Right atrium auricular region (tissue), 2 donors: ENCODE measurements at regions not wholly inside any gene's neighbourhood (a gene's known extent, or its start where the extent isn't known, plus 50 kb on each side); places are given as distances from the start of the nearest gene placed in this dataset.

Experiments
- DNase-seq: peaks from one replicate; pipeline ENCODE4 v3.0.0-alpha.2; 2019; ENCODE audit warnings: low spot score
- H3K27ac ChIP-seq, 2 donors: fragments of 200-600 bp; sonication (generic); 1 replicate in 1 of 2; 2 replicates in 1 of 2; pipeline ENCODE4 v1.5.1; 2016 to 2019
- H3K27me3 ChIP-seq, 2 donors: fragments of 200-600 bp; sonication (generic); one replicate each; pipeline versions ENCODE4 v1.5.1 to v1.6.0; 2017 to 2019
- H3K36me3 ChIP-seq: fragments of 200-600 bp; sonication (generic); one replicate; pipeline ENCODE4 v1.5.1; 2016
- H3K4me1 ChIP-seq, 2 donors: fragments of 200-600 bp; sonication (generic); one replicate each; pipeline versions ENCODE4 v1.5.1 to v1.6.0; 2017 to 2019
- H3K4me3 ChIP-seq, 2 donors: fragments of 200-600 bp; sonication (generic); 1 replicate in 1 of 2; 2 replicates in 1 of 2; pipeline ENCODE4 v1.5.1; 2017 to 2019; ENCODE audit warnings: mild to moderate bottlenecking in 1 of 2, moderate library complexity in 1 of 2
- H3K9me3 ChIP-seq, 2 donors: fragments of 200-600 bp; sonication (generic); one replicate each; pipeline ENCODE4 v1.5.1; 2019
- TF ChIP-seq, protein P1 (sequence below), 2 donors: fragments of 200-600 bp; sonication (generic); IDR thresholded peaks; one replicate each; pipeline ENCODE4 v1.5.1; 2019; ENCODE audit warnings: antibody characterized with exemption in 2 of 2

DNA sequence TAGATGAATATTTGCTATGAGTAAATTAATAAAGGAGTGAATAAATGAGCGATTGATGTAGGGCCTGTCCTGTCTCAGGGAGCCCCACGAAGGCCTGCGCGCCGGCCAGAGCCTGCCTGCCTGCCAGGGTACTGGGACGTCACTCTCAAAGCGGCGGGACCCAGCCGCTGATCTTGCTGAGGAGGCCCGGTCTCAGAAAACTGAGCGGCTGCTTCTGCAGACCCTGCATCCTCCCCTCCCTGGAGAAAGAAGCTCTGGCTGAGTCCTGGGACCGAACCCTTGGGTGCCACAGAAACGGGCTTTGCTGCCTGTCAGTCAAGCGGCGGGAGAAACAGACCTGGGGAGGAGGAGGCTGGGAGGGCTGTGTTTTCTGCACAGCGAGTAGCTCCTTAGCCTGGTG, 91.6 kb upstream of the B3GAT1 start:
- Histone ChIP-seq H3K4me1 (no peaks in the 10 kb centered on the region), H3K36me3 (no peaks in the 10 kb centered on the region), H3K27ac (no peak overlapping the region), H3K27me3 (no peaks in the 10 kb centered on the region), H3K9me3 (no peaks in the 10 kb centered on the region), H3K4me3 (no peak overlapping the region)
- TF ChIP-seq, protein P1, sequence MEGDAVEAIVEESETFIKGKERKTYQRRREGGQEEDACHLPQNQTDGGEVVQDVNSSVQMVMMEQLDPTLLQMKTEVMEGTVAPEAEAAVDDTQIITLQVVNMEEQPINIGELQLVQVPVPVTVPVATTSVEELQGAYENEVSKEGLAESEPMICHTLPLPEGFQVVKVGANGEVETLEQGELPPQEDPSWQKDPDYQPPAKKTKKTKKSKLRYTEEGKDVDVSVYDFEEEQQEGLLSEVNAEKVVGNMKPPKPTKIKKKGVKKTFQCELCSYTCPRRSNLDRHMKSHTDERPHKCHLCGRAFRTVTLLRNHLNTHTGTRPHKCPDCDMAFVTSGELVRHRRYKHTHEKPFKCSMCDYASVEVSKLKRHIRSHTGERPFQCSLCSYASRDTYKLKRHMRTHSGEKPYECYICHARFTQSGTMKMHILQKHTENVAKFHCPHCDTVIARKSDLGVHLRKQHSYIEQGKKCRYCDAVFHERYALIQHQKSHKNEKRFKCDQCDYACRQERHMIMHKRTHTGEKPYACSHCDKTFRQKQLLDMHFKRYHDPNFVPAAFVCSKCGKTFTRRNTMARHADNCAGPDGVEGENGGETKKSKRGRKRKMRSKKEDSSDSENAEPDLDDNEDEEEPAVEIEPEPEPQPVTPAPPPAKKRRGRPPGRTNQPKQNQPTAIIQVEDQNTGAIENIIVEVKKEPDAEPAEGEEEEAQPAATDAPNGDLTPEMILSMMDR (IDR thresholded peaks at IDR 0.05), result no peak
- DNase-seq, result no peak

DNA sequence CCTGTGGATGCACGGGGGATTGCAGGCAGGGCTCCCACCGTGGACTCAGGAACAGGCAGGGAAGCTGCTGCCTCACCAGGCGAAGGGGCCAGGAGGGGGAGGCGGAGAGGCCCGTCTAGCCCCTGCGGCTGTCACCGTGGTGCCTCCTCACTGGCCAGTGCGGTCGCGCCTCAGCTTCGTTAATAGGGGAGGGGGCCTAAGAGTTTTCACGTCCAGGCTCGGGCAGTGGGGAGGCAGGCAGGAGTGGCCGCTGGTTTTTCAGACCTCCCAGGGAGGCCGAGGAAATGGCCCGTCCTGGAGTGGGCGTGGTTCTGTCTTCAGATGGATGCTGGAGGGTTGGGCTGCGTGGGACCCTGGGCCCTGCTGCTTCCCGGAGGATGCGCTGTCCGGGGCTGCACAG, 91.1 kb upstream of the B3GAT1 start:
- H3K27ac ChIP-seq, result no peak overlapping the region
- no peaks in the 10 kb centered on the region for H3K9me3 ChIP-seq
- H3K36me3 ChIP-seq, result no peaks in the 10 kb centered on the region
- H3K4me3 ChIP-seq, result no peak overlapping the region
- H3K4me1 ChIP-seq, result no peaks in the 10 kb centered on the region
- TF ChIP-seq, protein P1 (IDR thresholded peaks at IDR 0.05), result no peak
- no peaks in the 10 kb centered on the region for H3K27me3 ChIP-seq
- no peak for DNase-seq

DNA sequence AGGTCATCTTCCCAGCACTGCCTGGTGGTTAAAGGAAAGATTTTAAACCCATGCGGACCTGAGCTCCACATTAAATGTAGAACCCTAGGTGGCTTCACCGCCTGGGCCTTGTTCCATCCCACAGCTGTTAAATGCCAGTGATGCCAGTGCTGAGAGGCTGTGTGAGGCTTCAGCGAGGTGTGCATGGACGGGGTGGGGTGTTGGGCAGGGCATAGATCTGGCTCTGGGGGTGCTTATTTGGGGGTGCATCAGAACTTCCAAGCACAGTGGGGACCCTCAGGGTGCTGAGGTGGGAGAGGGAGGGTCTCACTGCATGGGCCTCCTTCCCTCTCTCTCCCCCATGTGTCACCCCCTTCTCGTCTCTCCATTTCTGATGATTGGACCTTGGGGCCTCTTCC, 90.1 kb upstream of the B3GAT1 start:
- DNase-seq, result no peak
- Histone ChIP-seq H3K4me3 (no peak overlapping the region), H3K27me3 (no peaks in the 10 kb centered on the region), H3K4me1 (no peaks in the 10 kb centered on the region), H3K27ac (no peak overlapping the region), H3K9me3 (no peaks in the 10 kb centered on the region), H3K36me3 (no peaks in the 10 kb centered on the region)
- TF ChIP-seq, protein P1 (IDR thresholded peaks at IDR 0.05), result no peak

DNA sequence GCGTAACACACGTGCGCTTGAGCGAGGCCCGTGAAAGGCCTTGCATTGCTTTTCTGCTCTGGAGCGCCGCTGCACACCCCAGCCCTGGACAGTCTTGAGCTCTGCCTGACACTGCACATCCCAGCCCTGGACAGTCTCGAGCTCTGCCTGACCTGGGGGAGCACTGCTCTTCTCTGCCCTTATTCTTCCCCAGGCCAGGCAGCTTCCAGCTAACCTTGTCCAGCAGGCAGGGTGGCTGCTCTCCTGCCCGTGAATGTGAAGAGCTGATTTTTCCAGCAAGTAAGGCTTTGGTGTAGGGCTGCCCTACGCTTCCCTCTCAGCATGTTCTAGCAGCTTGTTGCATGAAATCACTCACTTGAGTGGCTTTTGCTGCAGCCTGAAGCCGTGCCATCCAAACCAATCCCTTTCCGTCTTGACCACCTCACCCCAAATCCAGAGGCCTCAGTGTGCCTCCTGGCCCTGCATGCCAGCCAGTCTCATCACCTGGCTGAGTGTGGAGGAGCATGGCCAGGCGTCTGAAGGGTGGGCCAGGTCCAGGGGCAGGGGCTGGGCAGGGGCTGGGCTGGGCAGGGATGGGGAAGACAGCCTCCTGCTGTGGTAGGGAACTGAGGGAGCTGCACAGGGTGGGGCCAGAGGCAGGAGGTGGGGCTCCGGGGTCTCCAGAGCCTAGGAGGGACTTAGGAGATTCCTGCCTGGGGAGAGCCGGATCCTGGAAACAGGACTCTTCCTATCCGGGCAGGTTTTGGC, 89.5 kb upstream of the B3GAT1 start:
- Histone ChIP-seq H3K36me3 (no peaks in the 10 kb centered on the region), H3K4me1 (no peaks in the 10 kb centered on the region), H3K27ac (no peak overlapping the region), H3K4me3 (no peak overlapping the region), H3K9me3 (no peaks in the 10 kb centered on the region), H3K27me3 (no peaks in the 10 kb centered on the region)
- no peak for DNase-seq
- TF ChIP-seq, protein P1 (IDR thresholded peaks at IDR 0.05), result no peak

DNA sequence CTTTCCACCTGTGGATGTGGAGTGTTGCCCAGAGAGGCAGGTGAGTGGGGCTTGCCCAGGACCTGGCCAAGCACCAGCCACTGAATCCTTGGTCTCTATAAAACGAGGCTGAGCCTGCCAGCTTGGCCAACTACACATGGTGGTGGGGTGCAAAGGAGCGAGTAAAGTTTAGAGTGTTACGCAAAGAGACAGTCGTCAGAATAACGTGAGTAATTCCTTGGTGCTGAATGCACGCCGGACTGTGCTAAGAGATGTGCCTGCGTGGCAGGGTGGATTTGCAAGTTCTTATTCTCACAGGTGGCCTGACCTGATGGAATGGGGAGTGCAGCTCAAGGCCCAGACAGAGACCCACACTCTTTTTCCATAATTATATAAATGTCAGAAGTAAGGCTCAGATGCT, 88.6 kb upstream of the B3GAT1 start:
- no peaks in the 10 kb centered on the region for H3K27me3 ChIP-seq
- TF ChIP-seq, protein P1 (IDR thresholded peaks at IDR 0.05), result no peak
- no peak for DNase-seq

DNA sequence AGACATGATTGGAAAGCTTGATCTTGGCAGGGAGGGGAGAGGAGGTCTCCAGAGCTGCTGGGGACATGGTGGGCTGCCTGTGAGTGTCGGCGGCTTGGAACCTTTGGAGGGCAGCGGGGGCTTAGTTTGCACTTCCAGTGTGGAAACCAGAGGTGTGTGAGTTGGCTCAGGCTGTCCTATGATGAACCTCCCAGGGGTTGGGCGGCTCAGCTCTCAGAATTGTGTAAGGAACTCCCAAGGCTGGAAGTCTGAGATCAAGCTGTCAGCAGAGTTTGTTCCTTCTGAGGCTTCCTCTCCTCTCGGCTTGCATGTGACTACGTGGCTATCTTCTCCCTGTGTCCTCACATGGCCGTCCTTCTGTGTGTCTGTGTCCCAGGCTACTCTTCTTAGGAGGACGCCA, 87.9 kb upstream of the B3GAT1 start:
- Histone ChIP-seq H3K9me3 (no peaks in the 10 kb centered on the region), H3K27me3 (no peaks in the 10 kb centered on the region), H3K4me3 (no peak overlapping the region), H3K4me1 (no peaks in the 10 kb centered on the region), H3K36me3 (no peaks in the 10 kb centered on the region), H3K27ac (no peak overlapping the region)
- TF ChIP-seq, protein P1 (IDR thresholded peaks at IDR 0.05), result no peak
- DNase-seq, result no peak

More for the DNA sequence above, 88.6 kb upstream of the B3GAT1 start:
- Histone ChIP-seq H3K4me3 (no peak overlapping the region), H3K4me1 (no peaks in the 10 kb centered on the region), H3K9me3 (no peaks in the 10 kb centered on the region), H3K36me3 (no peaks in the 10 kb centered on the region), H3K27ac (no peak overlapping the region)
